Keratinocyte (primary cell): ENCODE measurements at regions not wholly inside any gene's neighbourhood (a gene's known extent, or its start where the extent isn't known, plus 50 kb on each side); places are given as distances from the start of the nearest gene placed in this dataset.

Experiments
- DNase-seq: peaks from one replicate; pipeline ENCODE4 v3.0.0-alpha.2; 2011; ENCODE audit warnings: low read depth, missing footprints, low spot score
- FAIRE-seq: peaks from 2 replicates; lab custom pipeline; 2011; peaks lifted over from hg19 to GRCh38; lab: Jason Lieb, UNC
- H2AFZ ChIP-seq: 2 replicates; pipeline ENCODE4 v1.6.0; 2012; ENCODE audit warnings: low read length, control low read depth, inconsistent platforms; ENCODE audit not compliant: control insufficient read depth
- H3K27ac ChIP-seq: 2 replicates; pipeline ENCODE4 v1.5.1; 2011; ENCODE audit warnings: low read length; ENCODE audit not compliant: control insufficient read depth, insufficient read depth
- H3K27me3 ChIP-seq: 3 replicates; pipeline ENCODE4 v1.6.0; 2011; ENCODE audit warnings: low read length; ENCODE audit not compliant: control insufficient read depth, insufficient read depth; ENCODE audit errors: extremely low read depth
- H3K36me3 ChIP-seq, 2 experiments: 2 replicates in 1 of 2; 3 replicates in 1 of 2; pipeline ENCODE4 v1.5.1; 2011; ENCODE audit warnings: low read length in 2 of 2, mild to moderate bottlenecking in 1 of 2; ENCODE audit not compliant: control insufficient read depth in 2 of 2, insufficient read depth in 2 of 2; ENCODE audit errors: extremely low read depth in 1 of 2
- H3K4me1 ChIP-seq: 3 replicates; pipeline ENCODE4 v1.5.1; 2011; ENCODE audit warnings: low read length; ENCODE audit not compliant: control insufficient read depth, insufficient read depth; ENCODE audit errors: extremely low read depth
- H3K4me2 ChIP-seq: 3 replicates; pipeline ENCODE4 v1.6.0; 2011; ENCODE audit warnings: low read depth, low read length; ENCODE audit not compliant: control insufficient read depth, insufficient read depth; ENCODE audit errors: extremely low read depth
- H3K4me3 ChIP-seq, 3 experiments: fragments of 200-600 bp in 1 of 3; sonication (generic) in 1 of 3; 2 replicates in 2 of 3; 3 replicates in 1 of 3; pipeline ENCODE4 v1.5.1; 2011 to 2016; ENCODE audit warnings: low read length in 3 of 3, mild to moderate bottlenecking in 3 of 3, control low read depth in 2 of 3, inconsistent platforms in 1 of 3, low read depth in 1 of 3, mixed read lengths in 1 of 3, mixed run types in 1 of 3, moderate library complexity in 1 of 3; ENCODE audit not compliant: control insufficient read depth in 2 of 3, insufficient read depth in 2 of 3; ENCODE audit errors: extremely low read depth in 1 of 3
- H3K79me2 ChIP-seq: 2 replicates; pipeline ENCODE4 v1.6.0; 2012; ENCODE audit warnings: low read length; ENCODE audit not compliant: control insufficient read depth, insufficient read depth
- H3K9ac ChIP-seq: 3 replicates; pipeline ENCODE4 v1.6.0; 2011; ENCODE audit warnings: low read length; ENCODE audit not compliant: control insufficient read depth, insufficient read depth; ENCODE audit errors: extremely low read depth
- H3K9me1 ChIP-seq: 3 replicates; pipeline ENCODE4 v1.6.0; 2011; ENCODE audit warnings: low read length; ENCODE audit not compliant: control insufficient read depth, insufficient read depth; ENCODE audit errors: extremely low read depth
- H3K9me3 ChIP-seq: 2 replicates; pipeline ENCODE4 v1.5.1; 2012; ENCODE audit warnings: low read depth, low read length; ENCODE audit not compliant: control insufficient read depth
- H4K20me1 ChIP-seq: 3 replicates; pipeline ENCODE4 v1.6.0; 2011; ENCODE audit warnings: low read length; ENCODE audit not compliant: control insufficient read depth, insufficient read depth; ENCODE audit errors: extremely low read depth
- CTCF ChIP-seq, 3 experiments: IDR thresholded peaks in 1 of 3; conservative IDR thresholded peaks in 1 of 3; optimal IDR thresholded peaks in 1 of 3; 2 replicates in 2 of 3; 3 replicates in 1 of 3; pipeline versions ENCODE3 to v1.5.1; 2011; ENCODE audit warnings: low read length in 3 of 3, mild to moderate bottlenecking in 3 of 3, moderate library complexity in 2 of 3, control low read depth in 1 of 3, inconsistent platforms in 1 of 3; ENCODE audit not compliant: insufficient read depth in 2 of 3; ENCODE audit errors: extremely low read depth in 1 of 3
- EZH2 ChIP-seq: IDR thresholded peaks from one replicate; pipeline ENCODE4 v1.6.1; 2012; ENCODE audit warnings: inconsistent platforms, mild to moderate bottlenecking, low read length, moderate library complexity
- dilution Hi-C: fragments of 300-500 bp; cut with MboI; formaldehyde crosslinking; loops from one replicate; pipeline ENCODE4 v1.7.0; 2020; ENCODE audit warnings: low sequenced_read_pairs; ENCODE audit not compliant: extremely low pct_ligation_motif_present

GRCh38 chr7:52107355-52107754 is 790.7 kb upstream of the COBL start:
- Histone ChIP-seq H3K4me1 (no peaks in the 10 kb centered on the region), H3K36me3 (no peaks in the 10 kb centered on the region), H3K27ac (no peak overlapping the region), H3K9me3 (peaks cover 2% of the 10 kb centered on the region), H3K79me2 (no peaks in the 10 kb centered on the region), H3K4me2 (no peak overlapping the region), H3K9ac (no peak overlapping the region), H4K20me1 (no peaks in the 10 kb centered on the region), H3K27me3 (no peaks in the 10 kb centered on the region), H3K4me3 (no peak overlapping the region), H2AFZ (no peak overlapping the region), H3K9me1 (no peaks in the 10 kb centered on the region)
- dilution Hi-C loops: no loop called here
- TF ChIP-seq CTCF (optimal IDR thresholded peaks at IDR 0.05 in 1 of 3, IDR thresholded peaks at IDR 0.05 in 1 of 3, conservative IDR thresholded peaks at IDR 0.05 in 1 of 3; ENCODE audit: extremely low read depth in 1 of 3, insufficient read depth in 2 of 3, low read length in 3 of 3) (no peak), EZH2 (no peak)
- DNase-seq (no peak), FAIRE-seq (no peak)

GRCh38 chr7:52095861-52096260 is 779.3 kb upstream of the COBL start:
- H3K79me2 ChIP-seq: no peaks in the 10 kb centered on the region
- no peak overlapping the region for H3K4me2 ChIP-seq
- no peak overlapping the region for H2AFZ ChIP-seq
- H4K20me1 ChIP-seq: no peaks in the 10 kb centered on the region
- TF ChIP-seq CTCF (optimal IDR thresholded peaks at IDR 0.05 in 1 of 3, IDR thresholded peaks at IDR 0.05 in 1 of 3, conservative IDR thresholded peaks at IDR 0.05 in 1 of 3; ENCODE audit: extremely low read depth in 1 of 3, insufficient read depth in 2 of 3, low read length in 3 of 3) (no peak), EZH2 (no peak)
- H3K27ac ChIP-seq: no peak overlapping the region
- H3K9ac ChIP-seq: no peak overlapping the region
- no peak for FAIRE-seq
- H3K4me3 ChIP-seq: no peak overlapping the region
- no peaks in the 10 kb centered on the region for H3K27me3 ChIP-seq
- H3K4me1 ChIP-seq: no peaks in the 10 kb centered on the region
- DNase-seq: no peak
- no peaks in the 10 kb centered on the region for H3K9me3 ChIP-seq
- no peaks in the 10 kb centered on the region for H3K36me3 ChIP-seq
- no peaks in the 10 kb centered on the region for H3K9me1 ChIP-seq
- dilution Hi-C loops: no loop called here
